Panc1 (cell line): ENCODE measurements at regions not wholly inside any gene's neighbourhood (a gene's known extent, or its start where the extent isn't known, plus 50 kb on each side); places are given as distances from the start of the nearest gene placed in this dataset.

Experiments
- ATAC-seq: fragments of 200-7000 bp; cut with Tn5 transposase; 2 replicates; pipeline ENCODE4 v1.9.1; 2020; ENCODE audit warnings: mild to moderate bottlenecking, moderate library complexity
- BruUV-seq: library from RNA; stranded (reverse); fragments of 400-500 nt; replicated peaks from 2 replicates; lab custom pipeline; 2021; lab: Mats Ljungman, UMichigan
- CTCF ChIA-PET: fragments of 300-600 bp; sonication (Branson Sonifier 250); formaldehyde crosslinking; loops from one replicate; lab custom pipeline; 2022; ENCODE audit warnings: antibody characterized with exemption; lab: Charles Lee
- POLR2A ChIA-PET: fragments of 300-600 bp; sonication (Branson Sonifier 250); formaldehyde crosslinking; loops from one replicate; lab custom pipeline; 2022; ENCODE audit warnings: antibody characterized with exemption; lab: Charles Lee
- DNase-seq: peaks from one replicate; pipeline ENCODE4 v3.0.0-alpha.2; 2010; ENCODE audit warnings: low read depth, low spot score
- H3K27ac ChIP-seq: 2 replicates; pipeline ENCODE4 v1.5.1; 2011; ENCODE audit warnings: mild to moderate bottlenecking, low read length, inconsistent platforms
- H3K27me3 ChIP-seq: fragments of 200-500 bp; sonication (Bioruptor generic); 2 replicates; pipeline ENCODE4 v1.6.0; 2014; ENCODE audit warnings: low read length, inconsistent platforms; ENCODE audit not compliant: control insufficient read depth, insufficient read depth
- H3K36me3 ChIP-seq: fragments of 200-500 bp; sonication (Bioruptor generic); 2 replicates; pipeline ENCODE4 v1.5.1; 2014; ENCODE audit warnings: inconsistent platforms, mild to moderate bottlenecking, low read length, moderate library complexity; ENCODE audit not compliant: control insufficient read depth, insufficient read depth
- H3K4me1 ChIP-seq: 2 replicates; pipeline ENCODE4 v1.5.1; 2011; ENCODE audit warnings: inconsistent platforms, mild to moderate bottlenecking, low read length, moderate library complexity; ENCODE audit not compliant: control insufficient read depth, insufficient read depth
- H3K4me3 ChIP-seq, 2 experiments: 2 replicates each; pipeline ENCODE4 v1.5.1; 2011 to 2012; ENCODE audit warnings: low read depth in 2 of 2, low read length in 2 of 2, mild to moderate bottlenecking in 2 of 2, inconsistent platforms in 1 of 2, moderate library complexity in 1 of 2
- H3K9me3 ChIP-seq: fragments of 200-500 bp; sonication (Bioruptor generic); 2 replicates; pipeline ENCODE4 v1.5.1; 2014; ENCODE audit warnings: low read depth, mild to moderate bottlenecking, inconsistent platforms, low read length, moderate library complexity; ENCODE audit not compliant: control insufficient read depth, insufficient read depth
- POLR2AphosphoS5 ChIP-seq: IDR thresholded peaks from 2 replicates; pipeline ENCODE4 v1.6.1; 2012; ENCODE audit warnings: mild to moderate bottlenecking, low read depth, low read length, moderate library complexity
- REST ChIP-seq, 2 experiments: IDR thresholded peaks; 2 replicates each; pipeline ENCODE4 v1.6.1; 2011 to 2012; ENCODE audit warnings: low read depth in 2 of 2, control low read depth in 1 of 2, low read length in 1 of 2, mild to moderate bottlenecking in 1 of 2, moderate library complexity in 1 of 2; ENCODE audit not compliant: insufficient read depth in 1 of 2
- SIN3A ChIP-seq: IDR thresholded peaks from 2 replicates; pipeline ENCODE4 v1.6.1; 2012; ENCODE audit warnings: low read depth, mild to moderate bottlenecking, low read length, moderate library complexity, borderline replicate concordance; ENCODE audit not compliant: insufficient read depth
- TCF7L2 ChIP-seq: IDR thresholded peaks from 2 replicates; pipeline ENCODE4 v1.6.1; 2011; ENCODE audit warnings: mild to moderate bottlenecking, low read depth, low read length, inconsistent platforms
- in situ Hi-C: cut with HindIII; loops from 2 replicates; pipeline ENCODE4 v1.10.0; 2016; ENCODE audit warnings: low sequenced_read_pairs, low pct_unique_long_range_greater_than_20kb
- intact Hi-C: fragments of 100-400 bp; cut with micrococcal nuclease; formaldehyde crosslinking; loops from one replicate; pipeline ENCODE4 v1.10.0; 2022; ENCODE audit not compliant: unreplicated experiment
- TF ChIP-seq, protein P1 (sequence below): fragments of 450-650 bp; IDR thresholded peaks from 2 replicates; pipeline ENCODE4 v1.5.1; 2017; ENCODE audit warnings: mild to moderate bottlenecking

DNA sequence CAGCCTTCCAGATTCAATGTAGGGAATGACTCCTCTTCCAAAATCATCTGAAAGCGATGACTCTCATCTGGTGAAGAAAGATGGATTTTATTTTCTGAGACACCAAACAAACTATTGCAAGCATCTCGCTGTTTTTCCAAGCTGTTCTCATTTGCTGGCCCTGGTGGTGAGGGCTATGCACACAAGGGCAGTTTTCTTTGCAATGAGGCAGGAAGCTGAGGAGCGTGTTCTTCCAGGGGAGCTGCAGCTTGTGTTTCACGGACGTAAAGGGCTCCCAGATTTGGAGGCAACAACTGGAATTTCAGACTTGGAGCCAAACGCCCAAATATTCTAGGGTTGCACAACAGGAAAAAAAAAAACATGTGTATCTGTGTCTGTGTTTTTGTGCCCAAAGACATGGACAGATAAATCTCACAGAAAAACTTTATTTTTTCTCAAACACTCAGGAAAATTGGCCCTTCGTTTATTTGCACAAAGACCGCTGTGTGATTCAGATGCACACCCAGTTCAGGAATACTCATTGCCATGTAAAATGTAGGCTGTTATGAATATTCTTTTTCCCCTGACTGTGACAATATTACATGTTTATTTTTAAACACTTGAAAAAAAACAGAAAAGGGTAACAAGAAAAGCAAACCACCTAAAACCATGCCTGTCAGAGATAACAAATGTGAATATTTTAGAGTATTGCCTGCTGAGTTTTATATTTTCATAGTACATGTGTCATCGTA, 151.3 kb downstream of the GAS1 start:
- Histone ChIP-seq H3K36me3 (no peaks in the 10 kb centered on the region), H3K4me1 (no peaks in the 10 kb centered on the region), H3K4me3 (no peak overlapping the region), H3K9me3 (no peaks in the 10 kb centered on the region), H3K27me3 (no peaks in the 10 kb centered on the region), H3K27ac (no peak overlapping the region)
- POLR2A ChIA-PET: interaction anchor here (0.7 kb wide), 1 partner anchor 15 kb away, joined by 5 read pairs; no protein-coding TSS in a partner anchor
- TF ChIP-seq SIN3A (no peak), TCF7L2 (no peak), POLR2AphosphoS5 (no peak), REST (IDR thresholded peaks at IDR 0.05; ENCODE audit: insufficient read depth in 1 of 2, low read depth in 2 of 2, low read length in 1 of 2) (no peak)
- TF ChIP-seq, protein P1, sequence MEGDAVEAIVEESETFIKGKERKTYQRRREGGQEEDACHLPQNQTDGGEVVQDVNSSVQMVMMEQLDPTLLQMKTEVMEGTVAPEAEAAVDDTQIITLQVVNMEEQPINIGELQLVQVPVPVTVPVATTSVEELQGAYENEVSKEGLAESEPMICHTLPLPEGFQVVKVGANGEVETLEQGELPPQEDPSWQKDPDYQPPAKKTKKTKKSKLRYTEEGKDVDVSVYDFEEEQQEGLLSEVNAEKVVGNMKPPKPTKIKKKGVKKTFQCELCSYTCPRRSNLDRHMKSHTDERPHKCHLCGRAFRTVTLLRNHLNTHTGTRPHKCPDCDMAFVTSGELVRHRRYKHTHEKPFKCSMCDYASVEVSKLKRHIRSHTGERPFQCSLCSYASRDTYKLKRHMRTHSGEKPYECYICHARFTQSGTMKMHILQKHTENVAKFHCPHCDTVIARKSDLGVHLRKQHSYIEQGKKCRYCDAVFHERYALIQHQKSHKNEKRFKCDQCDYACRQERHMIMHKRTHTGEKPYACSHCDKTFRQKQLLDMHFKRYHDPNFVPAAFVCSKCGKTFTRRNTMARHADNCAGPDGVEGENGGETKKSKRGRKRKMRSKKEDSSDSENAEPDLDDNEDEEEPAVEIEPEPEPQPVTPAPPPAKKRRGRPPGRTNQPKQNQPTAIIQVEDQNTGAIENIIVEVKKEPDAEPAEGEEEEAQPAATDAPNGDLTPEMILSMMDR: no peak
- in situ Hi-C loops: no loop called here
- no TSS peak for BruUV-seq
- DNase-seq (no peak), ATAC-seq (no peak)
- CTCF ChIA-PET: interaction anchor here (0.6 kb wide), 1 partner anchor 94 kb away, joined by 5 read pairs; no protein-coding TSS in a partner anchor
- intact Hi-C loops: no loop called here

GRCh38 chr9:86795047-86795442, 152.3 kb downstream of the GAS1 start:
- DNase-seq (no peak), ATAC-seq (no peak)
- intact Hi-C loops (no loop called here), in situ Hi-C loops (no loop called here)
- POLR2A ChIA-PET: no interaction called here
- H3K9me3 ChIP-seq: no peaks in the 10 kb centered on the region
- no peaks in the 10 kb centered on the region for H3K4me1 ChIP-seq
- no peak for TF ChIP-seq POLR2AphosphoS5
- no peak for TF ChIP-seq SIN3A
- TF ChIP-seq, protein P1: no peak
- no peak overlapping the region for H3K4me3 ChIP-seq
- no peaks in the 10 kb centered on the region for H3K36me3 ChIP-seq
- no peaks in the 10 kb centered on the region for H3K27me3 ChIP-seq
- H3K27ac ChIP-seq: no peak overlapping the region
- no TSS peak for BruUV-seq
- CTCF ChIA-PET: no interaction called here
